ENCODE measurements at regions not wholly inside any gene's neighbourhood (a gene's known extent, or its start where the extent isn't known, plus 50 kb on each side); places are given as distances from the start of the nearest gene placed in this dataset.

DNA sequence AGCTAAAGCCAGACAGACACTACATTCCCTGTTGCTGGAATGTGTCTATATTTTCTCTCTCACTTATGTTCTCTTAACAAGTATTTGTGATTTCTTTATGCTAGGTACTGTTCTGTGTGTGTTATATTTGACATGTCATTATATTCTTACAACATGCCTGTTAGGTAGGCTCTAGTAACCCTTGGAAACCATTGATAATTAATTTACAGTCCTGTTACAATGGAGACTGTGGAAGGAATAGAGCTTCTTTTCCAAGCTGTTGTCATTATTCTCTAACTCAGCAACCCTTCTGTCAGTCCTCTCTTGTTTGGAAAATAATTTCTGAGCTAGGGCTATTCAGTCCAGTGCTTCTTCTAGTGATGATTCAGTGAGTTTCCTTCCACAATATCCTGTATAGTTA lies 419.1 kb upstream of the BOD1L1 start:
- H3K27me3 Mint-ChIP-seq, result no peaks in the 10 kb centered on the region
- H3K27ac Mint-ChIP-seq, result no peak overlapping the region
- no peaks in the 10 kb centered on the region for H3K36me3 Mint-ChIP-seq (ENCODE audit: low read depth)
- H3K9me3 Mint-ChIP-seq, result no peaks in the 10 kb centered on the region
- no peak overlapping the region for H3K4me3 Mint-ChIP-seq
- H3K4me1 Mint-ChIP-seq (ENCODE audit: low read depth), result no peaks in the 10 kb centered on the region
- no peak for DNase-seq

DNA sequence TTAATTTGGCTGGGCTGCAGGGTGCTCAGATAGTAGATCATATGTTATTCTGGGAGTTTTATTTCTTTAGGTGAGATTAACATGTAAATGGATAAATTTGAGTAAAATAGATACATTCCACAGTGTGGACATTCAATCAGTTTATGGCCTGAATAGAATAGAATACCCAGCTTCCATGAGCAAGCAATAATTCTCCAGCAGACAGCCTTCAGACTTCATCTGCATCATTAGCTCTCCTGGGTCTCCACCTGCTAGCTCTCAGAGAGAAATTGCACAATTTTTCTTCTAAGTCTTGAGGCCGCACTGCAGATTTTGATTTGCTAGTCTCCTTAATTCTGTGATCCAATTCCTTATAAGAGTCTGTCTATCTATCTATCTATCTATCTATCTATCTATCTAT lies 420.3 kb upstream of the BOD1L1 start:
- DNase-seq, result no peak
- Mint-ChIP-seq H3K4me3 (no peak overlapping the region), H3K27ac (no peak overlapping the region), H3K9me3 (no peaks in the 10 kb centered on the region), H3K36me3 (ENCODE audit: low read depth) (no peaks in the 10 kb centered on the region), H3K4me1 (ENCODE audit: low read depth) (no peaks in the 10 kb centered on the region), H3K27me3 (no peaks in the 10 kb centered on the region)

DNA sequence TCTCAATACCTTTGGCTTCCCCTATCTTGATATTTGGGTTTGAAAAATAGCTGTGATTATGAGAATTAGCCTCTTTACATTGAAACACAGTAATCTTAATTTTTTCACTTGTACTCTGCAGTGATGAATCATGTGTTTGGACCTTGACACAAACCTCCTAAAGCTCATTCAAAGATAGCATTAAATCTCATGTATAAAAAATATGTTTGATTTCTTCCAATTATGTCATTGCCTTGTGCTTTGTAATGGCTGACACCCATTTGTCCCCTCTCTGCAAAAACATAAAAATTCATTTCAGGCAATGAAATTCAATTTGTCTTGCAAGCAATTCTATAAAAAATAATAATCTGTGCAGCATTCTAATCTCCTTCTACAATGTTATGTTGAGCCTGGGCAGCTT lies 422.4 kb upstream of the BOD1L1 start:
- H3K4me3 Mint-ChIP-seq, result no peak overlapping the region
- H3K4me1 Mint-ChIP-seq (ENCODE audit: low read depth), result no peaks in the 10 kb centered on the region
- no peaks in the 10 kb centered on the region for H3K27me3 Mint-ChIP-seq
- H3K9me3 Mint-ChIP-seq, result no peaks in the 10 kb centered on the region
- no peak overlapping the region for H3K27ac Mint-ChIP-seq
- no peak for DNase-seq
- H3K36me3 Mint-ChIP-seq (ENCODE audit: low read depth), result no peaks in the 10 kb centered on the region

DNA sequence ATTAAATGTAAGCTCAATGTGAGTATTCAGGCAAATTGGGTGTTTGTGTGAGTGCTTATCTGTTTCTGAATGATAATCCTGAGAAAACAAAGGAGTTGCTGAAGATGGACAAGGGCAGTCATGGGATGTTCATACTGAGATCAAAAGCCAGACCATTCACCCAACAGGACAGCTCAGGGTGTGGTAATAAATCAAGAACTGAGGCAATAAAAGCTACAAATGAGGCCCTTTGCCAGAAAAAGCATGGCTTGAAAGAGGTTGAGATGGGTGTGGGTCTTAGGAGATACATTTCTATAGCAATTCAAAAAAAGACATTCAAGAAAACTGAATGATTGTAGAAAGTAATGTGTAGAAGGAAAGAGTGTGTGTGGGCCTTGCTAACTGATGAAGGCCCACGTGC lies 425.8 kb upstream of the BOD1L1 start:
- Mint-ChIP-seq H3K27ac (no peak overlapping the region), H3K4me3 (no peak overlapping the region), H3K4me1 (ENCODE audit: low read depth) (no peaks in the 10 kb centered on the region), H3K27me3 (no peaks in the 10 kb centered on the region), H3K9me3 (no peaks in the 10 kb centered on the region), H3K36me3 (ENCODE audit: low read depth) (no peaks in the 10 kb centered on the region)
- DNase-seq, result no peak

DNA sequence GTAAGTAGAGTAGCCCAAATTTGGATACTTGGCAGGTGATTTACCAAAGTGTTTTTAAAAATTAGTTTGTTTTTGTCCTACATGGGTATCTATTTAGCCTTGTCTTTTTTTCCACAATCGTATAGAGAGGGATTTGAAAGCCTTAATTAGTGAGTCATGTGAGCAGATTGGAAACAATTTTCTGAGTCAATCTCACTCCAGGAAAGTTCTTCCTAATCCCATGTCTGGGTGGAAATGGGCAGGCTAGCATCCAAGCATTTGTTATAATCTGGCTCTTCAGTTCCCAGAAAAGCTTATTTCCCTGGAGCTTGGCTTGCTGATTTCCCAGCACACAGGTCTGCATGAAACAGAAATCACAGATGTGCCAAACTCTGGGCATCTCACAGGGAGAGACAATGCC lies 426.9 kb upstream of the BOD1L1 start:
- Mint-ChIP-seq H3K27ac (no peak overlapping the region), H3K9me3 (no peaks in the 10 kb centered on the region), H3K4me3 (no peak overlapping the region), H3K36me3 (ENCODE audit: low read depth) (no peaks in the 10 kb centered on the region), H3K4me1 (ENCODE audit: low read depth) (no peaks in the 10 kb centered on the region), H3K27me3 (no peaks in the 10 kb centered on the region)
- no peak for DNase-seq

DNA sequence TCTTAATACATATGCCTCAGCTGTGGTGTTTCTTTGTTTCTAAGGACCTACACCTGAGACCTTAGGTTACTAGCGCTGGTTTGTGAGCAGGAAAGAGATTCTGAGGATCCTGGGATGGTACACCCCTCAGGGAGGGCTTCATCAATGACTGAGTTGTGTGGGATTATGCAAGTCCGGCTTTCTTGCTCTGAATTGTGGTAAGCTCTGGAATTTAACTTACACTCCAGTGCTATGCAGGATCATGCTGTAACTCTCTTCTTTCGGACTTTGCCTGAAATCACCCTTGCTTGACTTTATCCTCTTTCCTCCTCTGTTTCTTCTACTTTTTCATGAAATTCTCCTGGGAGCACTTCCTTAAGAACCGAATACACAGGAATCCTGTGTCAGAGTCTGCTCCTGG lies 431.5 kb upstream of the BOD1L1 start:
- Mint-ChIP-seq H3K4me1 (ENCODE audit: low read depth) (no peaks in the 10 kb centered on the region), H3K36me3 (ENCODE audit: low read depth) (no peaks in the 10 kb centered on the region), H3K4me3 (no peak overlapping the region), H3K27me3 (no peaks in the 10 kb centered on the region), H3K27ac (no peak overlapping the region), H3K9me3 (no peaks in the 10 kb centered on the region)
- DNase-seq, result no peak

DNA sequence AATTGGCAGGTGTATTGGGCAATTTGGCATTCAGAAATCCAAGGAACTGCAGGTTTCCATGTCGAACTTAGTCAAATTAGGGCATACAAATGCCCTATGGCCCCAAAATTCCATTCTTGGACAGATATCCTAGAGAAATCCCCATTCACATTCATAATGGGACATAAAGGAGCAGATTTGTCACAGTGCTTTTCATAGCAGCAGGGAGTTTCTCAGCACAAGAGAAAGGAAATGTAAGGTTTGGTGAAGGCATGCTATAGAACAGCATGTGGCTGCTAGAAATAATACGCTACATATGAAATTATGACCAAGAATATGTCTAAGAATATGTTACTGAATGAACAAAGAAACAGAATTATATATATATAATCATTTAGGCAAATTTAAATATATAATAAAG lies 437.5 kb upstream of the BOD1L1 start:
- no peak for DNase-seq
- Mint-ChIP-seq H3K9me3 (no peaks in the 10 kb centered on the region), H3K4me3 (no peak overlapping the region), H3K27ac (no peak overlapping the region), H3K36me3 (ENCODE audit: low read depth) (no peaks in the 10 kb centered on the region), H3K4me1 (ENCODE audit: low read depth) (no peaks in the 10 kb centered on the region), H3K27me3 (no peaks in the 10 kb centered on the region)

DNA sequence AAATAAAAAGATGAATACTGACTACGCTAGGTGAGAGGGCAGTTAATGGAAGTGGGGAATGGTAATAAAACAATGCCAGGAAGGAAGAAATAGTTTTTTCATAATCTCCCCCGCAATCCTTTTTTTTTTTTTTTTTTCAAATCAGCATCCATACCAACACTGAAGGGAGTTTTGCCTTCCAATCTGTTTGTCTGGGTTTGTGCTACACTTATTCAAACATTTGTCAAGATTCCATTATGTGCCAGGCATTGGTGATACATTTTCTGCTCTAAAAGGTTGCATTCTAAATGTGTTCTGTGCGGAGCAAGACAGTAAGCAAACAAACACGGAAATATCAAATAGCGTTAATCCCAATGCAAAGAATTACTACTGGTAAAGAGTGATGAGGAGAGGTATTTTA lies 437.9 kb upstream of the BOD1L1 start:
- no peaks in the 10 kb centered on the region for H3K27me3 Mint-ChIP-seq
- H3K4me1 Mint-ChIP-seq (ENCODE audit: low read depth), result no peaks in the 10 kb centered on the region
- H3K4me3 Mint-ChIP-seq, result no peak overlapping the region
- H3K27ac Mint-ChIP-seq, result no peak overlapping the region
- no peaks in the 10 kb centered on the region for H3K9me3 Mint-ChIP-seq
- no peak for DNase-seq
- no peaks in the 10 kb centered on the region for H3K36me3 Mint-ChIP-seq (ENCODE audit: low read depth)

DNA sequence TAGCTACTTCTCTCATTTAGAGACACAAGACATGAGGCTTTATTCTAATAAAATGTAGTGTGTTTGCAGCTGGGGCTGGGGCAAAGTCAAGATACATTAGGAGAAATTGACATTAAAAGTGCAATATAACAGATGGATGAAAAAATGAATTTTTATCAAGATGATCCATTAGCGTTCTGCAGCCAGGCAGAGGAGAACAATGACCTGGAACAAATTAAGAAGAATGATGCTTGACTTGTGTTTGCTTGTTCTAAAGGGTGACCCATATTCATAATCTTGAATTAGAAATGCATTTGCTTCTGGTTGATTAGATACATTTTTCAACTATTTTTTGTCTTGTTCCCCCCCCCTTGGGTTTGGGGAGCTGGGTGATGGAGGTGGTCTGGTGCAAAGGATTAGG lies 439.5 kb upstream of the BOD1L1 start:
- Mint-ChIP-seq H3K27me3 (no peaks in the 10 kb centered on the region), H3K36me3 (ENCODE audit: low read depth) (no peaks in the 10 kb centered on the region)

DNA sequence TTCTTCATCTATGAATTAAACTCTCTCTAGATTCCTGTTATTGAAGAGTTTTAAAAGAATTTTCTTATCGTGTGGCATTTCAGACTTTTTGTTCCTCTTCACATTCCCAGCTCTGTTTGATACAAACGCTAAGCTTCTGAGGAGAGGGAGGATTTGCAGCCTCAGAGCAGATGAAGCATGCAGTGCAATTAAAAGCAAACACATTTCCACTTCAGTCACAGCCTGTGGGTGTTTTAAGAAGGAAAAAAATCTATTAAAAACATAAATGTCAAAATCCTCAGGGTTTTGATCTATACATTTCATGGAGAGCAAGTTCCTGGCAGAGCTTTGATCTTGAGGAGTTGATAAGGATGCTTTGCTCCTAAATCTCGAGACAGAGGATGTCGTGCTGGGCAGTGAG lies 442.4 kb upstream of the BOD1L1 start:
- Mint-ChIP-seq H3K4me3 (no peak overlapping the region), H3K27me3 (no peaks in the 10 kb centered on the region), H3K9me3 (peaks cover 31% of the 10 kb centered on the region), H3K27ac (no peak overlapping the region), H3K4me1 (ENCODE audit: low read depth) (no peaks in the 10 kb centered on the region), H3K36me3 (ENCODE audit: low read depth) (no peaks in the 10 kb centered on the region)
- DNase-seq, result no peak

More for the DNA sequence above, 439.5 kb upstream of the BOD1L1 start:
- H3K27ac Mint-ChIP-seq, result no peak overlapping the region
- no peaks in the 10 kb centered on the region for H3K4me1 Mint-ChIP-seq (ENCODE audit: low read depth)
- peaks cover 13% of the 10 kb centered on the region for H3K9me3 Mint-ChIP-seq
- DNase-seq, result no peak
- no peak overlapping the region for H3K4me3 Mint-ChIP-seq

DNA sequence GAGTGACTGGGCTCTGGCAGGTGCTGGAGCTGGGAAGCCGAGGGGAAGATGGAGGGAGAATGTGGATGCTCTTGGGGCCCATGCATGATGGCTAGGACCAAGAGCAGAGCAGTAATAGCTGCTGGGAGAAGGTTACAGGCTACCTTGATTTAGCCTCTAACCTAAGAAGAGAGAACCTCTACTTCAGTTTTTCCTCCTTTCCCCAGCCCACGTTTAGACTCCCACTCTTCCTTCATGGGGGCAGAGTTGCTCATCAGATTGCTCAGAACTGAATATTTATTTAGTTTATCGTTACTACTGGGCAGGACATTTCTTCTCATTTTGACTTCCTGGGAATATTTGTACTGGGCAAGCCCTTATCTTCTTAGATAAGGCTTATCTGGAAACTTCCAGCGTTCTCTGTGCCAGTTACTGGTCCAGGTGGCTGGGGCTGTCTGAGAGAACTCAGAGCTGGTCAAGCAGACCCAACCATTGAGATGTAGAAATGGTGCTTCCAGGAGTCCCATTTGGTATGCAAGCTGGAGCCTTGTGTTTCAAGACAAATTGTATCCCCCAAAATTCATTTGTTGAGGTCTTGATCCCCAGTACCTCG lies 442.9 kb upstream of the BOD1L1 start:
- H3K27ac Mint-ChIP-seq, result no peak overlapping the region
- no peak overlapping the region for H3K4me3 Mint-ChIP-seq
- no peaks in the 10 kb centered on the region for H3K36me3 Mint-ChIP-seq (ENCODE audit: low read depth)
- peaks cover 35% of the 10 kb centered on the region for H3K9me3 Mint-ChIP-seq
- no peak for DNase-seq
- H3K4me1 Mint-ChIP-seq (ENCODE audit: low read depth), result no peaks in the 10 kb centered on the region
- H3K27me3 Mint-ChIP-seq, result no peaks in the 10 kb centered on the region

DNA sequence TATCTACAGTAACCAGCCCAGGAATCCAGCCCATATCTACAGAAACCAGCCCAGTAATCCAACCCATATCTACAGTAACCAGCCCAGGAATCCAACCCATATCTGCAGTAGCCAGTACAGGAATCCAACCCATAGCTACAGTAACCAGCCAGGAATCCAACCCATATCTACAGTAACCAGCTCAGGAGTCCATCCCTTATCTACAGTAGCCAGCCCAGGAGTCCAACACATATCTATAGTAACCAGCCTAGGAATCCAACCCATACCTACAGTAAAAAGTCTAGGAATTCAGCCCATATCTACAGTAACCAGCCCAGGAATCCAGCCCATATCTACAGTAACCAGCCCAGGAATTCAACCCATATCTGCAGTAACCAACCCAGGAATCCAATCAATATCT lies 445.0 kb upstream of the BOD1L1 start:
- no peaks in the 10 kb centered on the region for H3K27me3 Mint-ChIP-seq
- no peaks in the 10 kb centered on the region for H3K4me1 Mint-ChIP-seq (ENCODE audit: low read depth)
- no peak overlapping the region for H3K27ac Mint-ChIP-seq

DNA sequence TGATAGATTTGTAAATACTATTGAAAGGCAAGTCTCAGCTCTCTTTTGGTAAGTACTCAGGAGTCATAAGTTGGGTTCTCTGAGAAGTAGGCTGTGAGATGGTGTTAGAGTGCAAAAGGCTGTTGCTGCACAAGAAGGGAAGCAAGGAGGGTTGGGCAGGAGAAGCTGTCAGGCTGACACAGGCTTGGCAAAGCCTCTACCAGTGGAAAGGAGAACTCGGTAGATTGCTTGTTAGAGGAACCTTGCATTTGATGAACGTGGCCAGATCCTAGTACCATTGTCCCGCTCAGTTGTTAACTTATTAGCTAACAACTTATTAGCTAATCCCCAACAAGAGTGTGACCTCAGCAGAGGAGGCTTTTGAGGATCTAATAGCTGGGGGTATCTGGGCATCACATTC lies 449.3 kb upstream of the BOD1L1 start:
- H3K4me3 Mint-ChIP-seq, result no peak overlapping the region
- no peak for DNase-seq
- H3K36me3 Mint-ChIP-seq (ENCODE audit: low read depth), result no peaks in the 10 kb centered on the region
- no peaks in the 10 kb centered on the region for H3K4me1 Mint-ChIP-seq (ENCODE audit: low read depth)
- no peak overlapping the region for H3K27ac Mint-ChIP-seq
- no peaks in the 10 kb centered on the region for H3K27me3 Mint-ChIP-seq
- peaks cover 26% of the 10 kb centered on the region for H3K9me3 Mint-ChIP-seq

More for the DNA sequence above, 445.0 kb upstream of the BOD1L1 start:
- Mint-ChIP-seq H3K36me3 (ENCODE audit: low read depth) (no peaks in the 10 kb centered on the region), H3K4me3 (no peak overlapping the region), H3K9me3 (peaks cover 38% of the 10 kb centered on the region)
- no peak for DNase-seq

DNA sequence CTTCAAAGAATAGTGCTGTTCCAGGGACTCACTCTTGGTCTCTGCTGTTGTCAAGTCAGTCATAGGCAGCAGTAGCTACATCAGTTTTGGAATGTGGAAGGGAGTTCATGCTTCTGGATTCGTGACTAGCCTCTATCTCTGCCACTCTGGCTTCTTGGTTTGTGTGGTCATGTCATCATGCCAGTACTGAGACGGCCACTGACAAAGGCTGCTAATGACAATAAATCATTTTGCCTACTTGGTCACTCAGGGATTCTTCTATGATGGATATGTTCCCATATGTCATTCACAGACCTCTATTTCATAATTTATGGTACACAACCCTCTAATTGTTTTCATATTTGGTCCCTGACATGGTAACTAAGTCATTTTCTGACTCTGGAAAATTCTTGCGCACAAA lies 450.8 kb upstream of the BOD1L1 start:
- H3K9me3 Mint-ChIP-seq, result peaks cover 11% of the 10 kb centered on the region
- no peak overlapping the region for H3K4me3 Mint-ChIP-seq
- no peaks in the 10 kb centered on the region for H3K27me3 Mint-ChIP-seq
- no peaks in the 10 kb centered on the region for H3K4me1 Mint-ChIP-seq (ENCODE audit: low read depth)
- H3K36me3 Mint-ChIP-seq (ENCODE audit: low read depth), result no peaks in the 10 kb centered on the region
- DNase-seq, result no peak
- no peak overlapping the region for H3K27ac Mint-ChIP-seq

DNA sequence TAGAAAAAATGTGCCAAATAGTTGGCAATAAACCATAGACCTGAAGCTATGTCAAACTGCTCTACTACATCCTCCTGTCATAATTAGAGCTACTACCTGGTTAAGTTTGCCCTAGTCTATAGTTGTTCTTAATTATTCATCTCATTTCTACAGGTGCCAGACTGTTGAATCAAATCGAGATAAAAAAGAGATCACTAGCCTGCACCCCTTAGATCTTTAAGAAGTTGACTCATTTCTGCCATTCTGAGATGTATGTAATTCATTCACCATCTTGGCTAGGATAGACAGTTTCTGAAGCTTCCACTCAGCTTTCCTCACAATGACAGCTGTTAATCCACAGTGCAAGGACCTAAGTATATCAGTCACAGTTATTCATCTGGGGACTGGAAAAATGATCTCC lies 452.1 kb upstream of the BOD1L1 start:
- Mint-ChIP-seq H3K27me3 (no peaks in the 10 kb centered on the region), H3K4me1 (ENCODE audit: low read depth) (no peaks in the 10 kb centered on the region), H3K36me3 (ENCODE audit: low read depth) (no peaks in the 10 kb centered on the region), H3K27ac (no peak overlapping the region), H3K4me3 (no peak overlapping the region), H3K9me3 (peaks cover 7% of the 10 kb centered on the region)
- DNase-seq, result no peak

DNA sequence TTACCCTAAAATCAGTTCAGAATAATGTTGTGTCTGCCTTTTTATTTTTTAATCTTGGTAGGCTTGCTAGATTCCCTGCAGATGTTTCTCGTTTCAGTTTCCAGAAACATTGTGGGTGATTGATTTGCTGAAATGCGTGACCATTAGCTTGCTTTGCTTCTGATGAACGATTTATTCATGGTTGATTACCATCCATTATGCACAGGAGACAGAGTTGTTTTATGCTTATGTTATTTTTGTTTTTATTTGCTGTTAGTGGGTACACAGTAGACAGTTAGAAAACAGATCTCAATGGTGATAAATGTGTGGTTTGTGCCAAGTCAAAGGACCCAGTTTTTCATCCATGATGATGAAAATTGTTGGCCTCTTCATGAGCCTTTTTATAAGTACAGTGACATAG lies 455.6 kb upstream of the BOD1L1 start:
- DNase-seq, result no peak
- H3K4me3 Mint-ChIP-seq, result no peak overlapping the region
- H3K9me3 Mint-ChIP-seq, result peaks cover 3% of the 10 kb centered on the region
- no peak overlapping the region for H3K27ac Mint-ChIP-seq
- no peaks in the 10 kb centered on the region for H3K4me1 Mint-ChIP-seq (ENCODE audit: low read depth)
- no peaks in the 10 kb centered on the region for H3K27me3 Mint-ChIP-seq
- no peaks in the 10 kb centered on the region for H3K36me3 Mint-ChIP-seq (ENCODE audit: low read depth)

Data from activated T-cell treated with anti-CD3 and anti-CD28 coated beads, Interleukin-2, amount 50 U/mL, for 24 hours (primary cell).